ENCODE measurements at regions not wholly inside any gene's neighbourhood (a gene's known extent, or its start where the extent isn't known, plus 50 kb on each side); places are given as distances from the start of the nearest gene placed in this dataset.
"Not testable (repeated sequence)": the region's sequence is repeated elsewhere in the genome, so short reads cannot be mapped to it uniquely, and the experiment has no call there.

DNA sequence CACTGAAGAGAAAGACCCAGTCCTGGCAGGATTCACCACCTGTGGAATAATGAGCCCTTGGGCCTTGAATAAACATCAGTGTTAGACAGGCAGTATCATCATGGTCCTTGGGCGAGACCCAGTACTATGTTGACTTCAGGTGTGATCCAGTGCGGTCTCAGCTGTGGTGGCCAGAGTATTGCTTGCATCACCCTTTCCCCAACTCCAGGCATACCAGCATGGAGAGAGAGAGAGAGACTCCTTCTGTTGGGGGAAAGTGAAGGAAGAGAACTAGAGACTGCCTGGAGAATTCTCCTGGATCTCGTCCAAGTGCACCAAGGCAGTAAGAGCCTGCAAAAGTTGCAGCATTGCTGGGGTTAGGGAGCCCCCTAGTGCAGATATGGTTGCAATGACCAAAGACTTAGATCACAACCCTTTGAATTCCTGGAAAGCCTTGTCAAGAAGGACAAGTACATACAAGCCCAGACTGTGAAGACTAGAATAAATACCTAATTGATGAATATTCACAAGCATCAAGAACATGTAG is 61.1 kb upstream of the VAMP7 start:
- peak; percentile 53 for DNase-seq (ENCODE audit: low read depth)

DNA sequence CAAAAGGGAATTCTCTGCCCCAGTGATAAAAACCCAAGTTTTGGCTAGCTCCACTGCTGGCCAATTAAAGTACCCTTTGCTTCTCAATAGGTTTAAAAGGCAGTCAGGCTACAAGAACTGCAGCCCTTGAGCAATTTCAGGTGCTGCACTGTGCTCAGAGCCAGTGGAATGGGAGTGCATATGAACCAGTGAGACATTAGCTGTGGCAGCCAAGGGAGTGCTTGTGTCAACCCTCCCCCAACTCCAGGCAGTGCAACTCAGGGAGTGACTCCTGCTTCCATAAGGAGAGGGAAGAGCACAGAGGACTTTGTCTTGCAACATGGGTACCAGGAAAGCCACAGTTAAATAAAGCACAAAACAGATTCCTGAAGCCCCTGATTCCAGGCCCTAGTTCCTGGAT is 61.6 kb upstream of the VAMP7 start:
- DNase-seq (ENCODE audit: low read depth): no peak

DNA sequence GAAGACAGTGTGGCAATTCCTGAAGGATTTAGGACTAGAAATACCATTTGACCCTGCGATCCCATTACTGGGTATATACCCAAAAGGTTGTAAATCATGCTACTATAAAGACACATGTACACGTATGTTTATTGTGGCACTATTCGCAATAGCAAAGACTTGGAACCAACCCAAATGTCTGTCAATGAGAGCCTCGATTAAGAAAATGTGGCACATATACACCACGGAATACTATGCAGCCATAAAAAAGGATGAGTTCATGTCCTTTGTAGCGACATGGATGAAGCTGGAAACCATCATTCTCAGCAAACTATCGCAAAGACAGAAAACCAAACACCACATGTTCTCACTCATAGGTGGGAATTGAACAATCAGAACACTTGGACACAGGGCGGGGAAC is 66.8 kb upstream of the VAMP7 start:
- not testable (repeated sequence) for DNase-seq (ENCODE audit: low read depth)

DNA sequence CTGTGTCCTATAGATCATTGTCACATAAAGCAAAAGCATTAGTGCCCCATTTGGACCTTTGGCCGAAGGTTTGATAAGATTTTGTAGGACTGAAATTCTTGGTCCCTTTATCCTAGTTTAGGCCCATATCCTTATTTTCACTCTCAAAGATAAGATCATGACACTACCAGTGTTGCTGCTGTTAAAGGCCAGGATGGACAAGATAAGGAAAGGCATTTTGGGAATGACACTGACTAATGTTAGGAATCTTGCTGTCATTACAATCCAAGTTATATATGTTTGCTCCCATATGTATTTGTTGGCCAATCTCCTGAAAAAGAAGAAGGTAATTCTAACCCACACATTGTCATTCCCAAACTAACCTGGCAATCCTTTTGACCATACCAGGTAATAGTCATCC is 101.3 kb upstream of the VAMP7 start:
- no peak for DNase-seq (ENCODE audit: low read depth)

DNA sequence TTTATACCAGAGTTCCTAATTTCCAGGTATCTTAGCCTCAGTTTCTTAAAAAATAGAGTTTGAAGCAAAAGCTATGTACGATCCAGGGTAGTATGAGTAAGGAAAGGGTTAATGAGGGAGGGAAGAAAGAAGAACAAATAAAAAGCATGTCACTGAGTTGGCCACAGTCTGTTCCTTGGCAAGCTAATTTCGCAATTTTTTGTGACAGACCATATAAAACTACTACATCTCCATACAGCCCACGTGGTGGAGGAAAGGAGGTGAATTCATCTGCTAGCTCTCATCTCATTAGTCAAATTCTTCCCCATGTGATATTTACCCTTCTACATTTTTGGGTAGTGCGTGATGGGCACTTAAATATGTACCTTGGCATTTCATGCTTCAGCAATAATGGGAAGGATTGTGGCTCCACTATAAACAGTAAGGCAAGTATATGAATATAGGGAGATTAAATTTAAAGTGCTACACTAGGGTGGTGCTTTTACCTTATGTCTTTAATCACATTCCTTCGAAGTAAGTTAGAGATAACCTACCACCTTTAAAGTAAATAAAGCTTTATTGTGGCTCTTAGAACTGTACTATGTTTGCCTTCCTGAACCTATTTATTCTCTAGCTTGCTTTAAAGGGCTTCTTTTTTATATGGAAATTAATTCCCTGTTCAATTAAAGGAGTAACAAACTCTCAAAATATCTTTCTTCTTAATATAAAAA is 102.1 kb upstream of the VAMP7 start:
- no peak for DNase-seq (ENCODE audit: low read depth)

DNA sequence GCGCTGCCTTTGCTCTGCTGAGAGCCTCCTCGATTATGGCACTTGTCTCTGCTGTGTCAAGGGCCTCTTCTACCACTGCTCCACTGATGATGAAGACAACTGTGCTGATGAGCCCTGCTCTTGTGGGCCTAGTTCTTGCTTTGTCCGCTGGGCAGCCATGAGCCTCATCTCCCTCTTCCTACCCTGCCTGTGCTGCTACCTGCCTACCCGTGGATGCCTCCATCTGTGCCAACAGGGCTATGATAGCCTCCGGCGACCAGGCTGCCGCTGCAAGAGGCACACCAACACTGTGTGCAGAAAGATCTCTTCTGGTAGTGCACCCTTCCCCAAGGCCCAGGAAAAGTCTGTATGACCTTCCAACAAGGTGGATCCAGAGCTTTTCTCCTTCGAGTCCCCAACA is 106.8 kb upstream of the VAMP7 start:
- DNase-seq (ENCODE audit: low read depth): no peak

DNA sequence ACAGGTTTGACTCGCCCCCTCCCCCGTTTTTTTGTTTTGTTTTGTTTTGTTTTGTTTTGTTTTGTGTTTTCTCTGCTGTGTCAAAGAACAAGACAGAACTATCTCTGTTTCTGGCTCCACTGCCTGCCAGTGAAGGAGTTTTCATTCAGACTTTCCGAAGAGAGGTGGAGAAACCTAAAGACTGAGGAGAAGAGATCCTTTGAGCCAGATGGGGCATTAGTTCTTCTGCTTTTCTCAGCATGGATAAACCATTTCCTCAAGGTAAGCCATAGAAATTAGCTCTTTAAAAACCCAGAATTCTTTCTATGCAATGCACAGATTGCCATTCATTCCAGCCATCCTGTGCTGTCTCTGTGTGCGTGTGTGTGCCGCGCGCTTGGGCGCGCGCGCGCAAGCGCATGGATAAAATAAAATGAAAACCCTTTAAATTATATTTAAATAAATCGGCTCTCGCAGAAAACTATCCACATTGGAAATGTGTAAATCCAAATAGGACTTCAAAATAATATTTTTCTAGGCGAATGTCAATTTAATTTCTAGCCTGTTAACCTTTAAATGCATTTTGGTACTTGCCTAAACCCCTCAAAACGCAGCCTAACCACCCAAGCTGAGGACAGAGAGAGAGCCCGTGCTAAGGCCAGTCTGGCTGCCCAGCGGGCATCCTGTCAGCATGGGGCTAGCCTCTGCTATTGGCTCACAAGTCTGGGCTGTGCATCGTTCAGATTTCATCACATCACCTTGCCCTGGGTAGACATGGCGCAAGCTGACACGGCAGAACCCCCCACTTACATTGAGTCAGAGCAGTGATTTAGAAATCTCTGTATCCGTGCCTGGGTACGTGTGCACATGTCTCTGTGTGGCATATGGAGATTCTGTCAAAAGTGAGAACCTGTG is 113.0 kb upstream of the VAMP7 start:
- DNase-seq (ENCODE audit: low read depth): no peak

DNA sequence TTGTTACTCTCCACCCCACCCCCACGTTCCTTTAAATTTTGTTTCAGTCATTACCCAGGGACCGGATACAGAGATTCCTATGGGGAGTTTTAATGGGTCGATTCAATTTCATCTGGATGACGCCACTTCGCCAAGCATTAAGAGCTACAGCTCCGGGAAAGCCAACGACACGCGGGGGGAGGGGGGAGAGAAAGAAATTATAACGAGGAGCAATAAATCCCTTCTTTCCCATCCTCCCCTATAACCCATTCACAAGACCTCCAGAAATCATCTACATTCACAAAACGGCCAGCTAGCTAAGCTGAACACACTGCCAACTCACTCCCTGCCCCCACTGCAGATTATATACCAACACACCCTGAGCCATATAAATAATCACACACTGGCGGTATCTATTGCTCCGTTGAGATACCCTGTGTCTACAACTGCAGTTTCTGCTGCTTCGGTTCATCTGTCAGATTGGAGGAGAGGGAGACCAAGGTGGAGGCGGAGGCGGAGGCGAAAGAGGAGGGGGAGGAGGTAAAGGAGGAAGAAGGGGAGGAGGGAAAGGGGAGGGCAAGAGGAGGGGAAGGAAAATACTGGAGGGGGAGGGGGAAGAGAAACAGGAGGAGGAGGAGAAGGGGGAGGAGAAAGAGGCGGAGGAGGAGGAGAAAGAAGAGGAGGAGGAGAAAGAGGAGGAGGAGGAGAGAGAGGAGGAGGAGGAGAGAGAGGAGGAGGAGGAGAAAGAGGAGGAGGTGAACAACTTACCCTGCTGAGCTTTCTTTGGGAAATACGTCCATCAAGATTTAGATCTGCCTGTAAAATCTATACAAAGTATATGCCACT is 113.9 kb upstream of the VAMP7 start:
- peak; percentile 50 for DNase-seq (ENCODE audit: low read depth)

DNA sequence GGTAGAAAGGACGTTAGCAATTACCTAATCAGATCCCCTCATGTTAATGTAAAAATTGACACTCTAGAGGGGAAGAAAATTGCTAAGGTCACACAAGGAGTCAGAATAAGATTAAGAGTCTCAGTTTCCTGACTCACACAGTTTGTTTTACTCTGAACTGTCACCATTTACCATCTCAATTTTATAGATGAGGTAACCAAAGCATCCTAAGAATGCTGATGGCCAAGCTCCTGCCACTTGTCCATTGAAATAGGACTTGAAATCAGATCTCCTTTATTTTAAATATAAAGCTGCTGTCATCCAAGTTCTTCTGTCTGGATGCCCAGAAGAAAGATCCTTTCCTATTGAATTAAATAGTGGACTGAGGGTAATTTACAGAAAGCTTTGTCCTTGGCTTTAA is 114.8 kb upstream of the VAMP7 start:
- no peak for DNase-seq (ENCODE audit: low read depth)

DNA sequence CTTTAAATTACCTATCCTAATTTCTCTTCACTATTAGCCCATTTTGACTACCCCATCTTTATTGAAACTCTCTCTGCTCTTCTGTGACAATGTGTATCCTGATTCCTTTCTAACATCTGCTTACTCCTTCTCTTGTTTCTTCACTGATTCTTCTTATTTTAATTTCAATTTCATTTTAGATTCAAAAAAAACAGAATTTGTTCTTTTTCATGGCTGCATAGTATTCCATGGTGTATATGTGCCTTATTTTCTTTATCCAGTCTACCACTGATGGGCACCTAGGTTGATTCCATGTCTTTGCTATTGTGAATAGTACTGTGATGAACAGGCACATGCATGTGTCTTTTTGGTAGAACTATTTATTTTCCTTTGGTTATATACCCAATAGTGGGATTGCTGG is 120.0 kb upstream of the VAMP7 start:
- no peak for DNase-seq (ENCODE audit: low read depth)

DNA sequence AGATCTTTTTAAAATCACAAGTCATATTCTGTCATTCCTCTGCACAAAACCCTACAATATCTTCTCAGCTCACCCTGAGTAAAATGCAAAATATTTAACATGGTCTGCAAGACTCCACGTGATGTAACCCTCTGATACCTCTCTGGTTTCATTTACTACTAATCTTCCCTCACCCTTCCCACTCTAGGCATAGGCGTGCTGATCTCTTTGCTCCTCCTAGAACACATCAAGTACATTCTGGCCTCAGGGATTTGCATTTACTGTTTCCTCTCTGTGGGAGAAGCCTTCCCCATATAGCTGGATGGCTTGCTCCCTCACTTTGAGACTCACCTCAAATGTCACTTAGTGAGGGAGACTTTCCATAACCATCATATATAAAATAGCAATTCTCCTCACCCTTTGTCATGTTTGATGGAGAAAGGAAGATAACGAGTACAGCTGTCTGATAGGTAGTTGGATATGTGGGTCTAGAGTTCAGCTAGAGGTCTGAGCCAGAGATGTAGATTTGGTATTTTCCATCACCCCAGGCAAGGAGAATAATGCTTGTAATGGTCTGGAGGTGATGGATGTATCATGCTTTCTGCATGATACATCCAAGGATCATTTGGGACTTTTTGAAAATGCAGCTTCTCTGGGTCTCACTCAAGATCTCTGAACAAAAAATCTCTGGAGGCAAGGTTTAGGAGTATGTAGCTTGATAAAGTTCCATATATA is 123.9 kb upstream of the VAMP7 start:
- no peak for DNase-seq (ENCODE audit: low read depth)

DNA sequence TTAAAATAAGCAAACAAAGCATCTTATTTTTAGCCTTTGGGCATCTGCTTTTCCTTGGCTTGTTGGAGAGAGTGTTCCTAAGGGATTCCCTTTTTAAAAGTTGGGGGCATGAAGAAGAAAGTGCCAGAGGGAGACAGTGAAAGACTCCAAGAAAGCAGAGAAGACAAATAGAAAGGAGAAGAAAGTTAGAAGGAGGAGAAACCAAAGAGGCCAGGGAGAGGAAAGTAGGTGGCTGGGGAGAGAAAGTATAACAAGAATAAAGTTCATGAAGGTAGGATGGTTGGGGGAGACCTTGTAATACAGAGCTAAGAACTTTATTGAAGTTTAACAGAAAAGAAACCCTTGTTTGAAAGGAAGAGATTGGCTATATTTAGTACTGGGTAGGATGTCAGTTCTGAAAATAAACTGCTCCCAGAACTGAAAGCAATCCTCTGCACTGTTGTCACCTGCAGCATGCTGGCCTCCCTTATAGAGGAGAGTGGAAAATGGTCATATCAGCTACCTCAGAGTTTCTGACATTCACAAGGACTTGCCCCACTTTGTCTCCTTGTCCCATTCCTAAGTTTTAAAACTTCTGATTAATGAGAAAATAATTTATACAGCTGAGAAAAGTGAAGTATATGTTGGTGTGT is 125.3 kb upstream of the VAMP7 start:
- DNase-seq (ENCODE audit: low read depth): no peak

DNA sequence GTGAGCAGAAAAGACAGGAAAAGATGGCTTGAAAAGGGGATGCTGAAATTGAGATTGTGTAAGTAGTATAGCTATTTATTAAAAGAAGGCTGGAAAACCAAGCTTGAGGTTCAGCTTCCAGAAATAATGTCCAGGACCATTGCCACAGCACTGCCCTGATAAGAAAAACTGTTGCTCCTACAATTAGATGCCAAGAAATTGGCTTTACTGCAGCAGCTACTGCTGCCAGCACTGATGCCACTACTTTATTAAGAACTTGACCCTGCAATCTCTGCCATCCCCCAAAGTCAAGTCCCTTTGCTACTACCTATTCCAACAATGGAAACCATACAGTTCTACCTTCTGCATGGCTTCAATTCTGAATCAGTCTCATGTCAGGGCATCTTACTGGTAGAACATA is 130.0 kb upstream of the VAMP7 start:
- DNase-seq (ENCODE audit: low read depth): no peak

DNA sequence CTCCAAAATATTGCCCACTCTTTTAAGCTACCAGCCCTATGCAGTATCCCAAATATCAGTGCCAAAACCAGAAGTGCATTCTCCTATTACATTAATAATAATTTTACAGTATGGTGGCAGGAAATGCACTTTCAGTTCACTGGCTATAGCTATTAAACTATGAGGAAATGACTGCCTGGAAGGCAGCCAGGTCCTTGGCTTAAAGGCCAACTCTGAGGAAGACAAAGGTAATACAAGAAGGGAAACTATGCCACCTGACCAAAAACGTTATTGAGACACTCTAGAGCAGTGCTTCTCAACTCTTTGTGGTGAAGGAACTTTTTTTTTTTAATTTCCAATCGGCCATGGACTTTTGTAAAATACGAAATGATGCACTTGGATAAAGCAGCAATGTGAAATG is 133.6 kb upstream of the VAMP7 start:
- no peak for DNase-seq (ENCODE audit: low read depth)

DNA sequence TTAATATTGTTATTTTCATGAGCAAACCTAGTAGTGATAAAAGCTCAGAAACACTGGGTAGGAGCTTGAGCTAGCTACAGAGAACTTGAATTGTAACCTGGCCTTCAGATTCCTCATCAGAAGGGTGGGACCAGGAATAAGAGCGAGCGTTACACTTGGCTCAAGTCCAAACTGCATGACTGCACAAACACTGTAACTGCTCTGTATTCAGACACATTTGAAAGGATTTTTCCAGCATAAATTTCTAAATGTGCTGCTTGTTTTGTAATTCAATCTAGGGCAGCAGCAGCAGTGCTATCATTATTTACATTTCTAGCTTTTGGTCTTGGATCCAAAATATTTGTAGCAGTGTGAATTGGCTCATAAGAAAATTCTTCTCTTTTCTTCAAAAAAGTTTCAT is 133.0 kb upstream of the TMLHE start:
- DNase-seq (ENCODE audit: low read depth): no peak

DNA sequence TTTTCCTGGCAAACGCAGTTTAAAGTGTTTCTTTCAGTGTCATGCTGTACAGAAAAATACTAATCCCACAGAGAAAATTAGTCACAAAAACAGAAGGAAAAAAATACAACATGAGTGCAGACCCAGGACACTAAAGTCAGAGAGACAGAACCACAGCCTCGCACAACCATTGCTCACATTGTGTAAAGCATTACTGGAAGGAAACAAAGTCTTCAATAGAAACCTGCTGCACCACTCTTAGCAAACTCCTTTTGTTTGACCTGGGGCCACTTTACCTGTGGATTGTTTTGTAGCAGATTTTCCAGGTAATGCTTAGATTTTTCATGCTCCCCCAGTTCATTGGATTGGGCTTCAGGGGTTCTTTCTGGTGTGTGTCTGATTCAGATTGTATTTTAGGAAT is 131.8 kb upstream of the TMLHE start:
- no peak for DNase-seq (ENCODE audit: low read depth)

DNA sequence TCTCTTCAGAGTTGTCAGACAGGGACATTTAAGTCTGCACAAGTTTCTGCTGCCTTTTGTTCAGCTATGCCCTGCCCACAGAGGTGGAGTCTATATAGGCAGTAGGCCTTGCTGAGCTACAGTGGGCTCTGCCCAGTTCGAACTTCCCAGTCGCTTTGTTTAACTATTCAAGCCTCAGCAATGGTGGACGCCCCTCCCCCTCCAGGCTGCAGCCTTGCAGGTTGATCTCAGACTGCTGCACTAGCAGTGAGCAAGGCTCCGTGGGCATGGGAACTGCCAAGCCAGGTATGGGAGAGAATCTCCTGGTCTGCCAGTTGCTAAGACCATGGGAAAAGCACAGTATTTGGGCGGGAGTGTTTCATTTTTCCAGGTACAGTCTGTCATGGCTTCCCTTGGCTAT is 115.6 kb upstream of the TMLHE start:
- not testable (repeated sequence) for DNase-seq (ENCODE audit: low read depth)

DNA sequence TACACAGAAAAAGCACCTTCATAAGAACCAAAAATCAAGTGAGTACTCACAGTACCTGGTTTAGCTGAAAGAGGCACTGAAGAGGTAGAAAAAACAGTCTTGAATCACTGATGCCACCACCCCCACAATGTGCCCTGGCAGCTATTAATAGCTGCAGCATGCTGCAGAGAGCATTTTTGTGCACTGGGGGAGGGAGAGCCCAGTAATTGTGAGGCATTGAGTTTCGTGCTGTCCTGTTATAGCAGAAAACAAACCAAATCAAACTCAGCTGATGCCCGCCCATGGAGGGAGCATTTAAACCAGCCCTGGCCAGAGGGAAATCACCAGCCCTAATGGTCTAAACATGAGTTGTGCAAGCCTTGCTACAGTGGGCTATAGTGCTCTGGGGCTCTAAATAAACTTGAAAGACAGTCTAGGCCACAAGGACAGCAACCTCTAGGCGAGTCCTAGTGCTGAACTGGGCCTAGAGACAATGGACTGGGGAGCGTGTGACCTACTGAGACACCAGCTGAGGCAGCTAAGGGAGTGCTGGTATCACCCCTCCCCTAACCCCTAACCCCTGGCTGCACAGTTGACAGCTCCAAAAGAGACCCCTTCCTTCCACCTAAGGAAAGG is 106.3 kb upstream of the TMLHE start:
- DNase-seq (ENCODE audit: low read depth): no peak

DNA sequence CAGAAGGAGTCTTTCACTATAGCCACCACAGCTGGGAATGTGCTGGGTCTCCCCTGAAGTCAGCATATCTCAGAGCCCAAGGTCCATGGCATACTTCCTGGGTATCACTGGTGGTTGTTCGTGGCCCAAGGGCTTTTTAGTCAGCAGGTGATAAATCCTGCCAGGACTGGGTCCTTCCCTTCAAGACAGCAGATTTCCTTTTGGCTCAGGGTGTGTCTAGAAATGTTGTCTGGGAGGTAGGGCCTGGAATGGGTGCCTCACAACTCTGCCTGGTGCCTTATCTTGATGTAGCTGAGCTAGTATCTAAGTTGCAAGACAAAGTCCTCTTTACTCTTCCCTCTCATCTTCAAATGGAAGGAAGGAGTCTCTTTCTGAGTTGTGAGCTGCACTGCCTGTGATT is 102.4 kb upstream of the TMLHE start:
- DNase-seq (ENCODE audit: low read depth): no peak

DNA sequence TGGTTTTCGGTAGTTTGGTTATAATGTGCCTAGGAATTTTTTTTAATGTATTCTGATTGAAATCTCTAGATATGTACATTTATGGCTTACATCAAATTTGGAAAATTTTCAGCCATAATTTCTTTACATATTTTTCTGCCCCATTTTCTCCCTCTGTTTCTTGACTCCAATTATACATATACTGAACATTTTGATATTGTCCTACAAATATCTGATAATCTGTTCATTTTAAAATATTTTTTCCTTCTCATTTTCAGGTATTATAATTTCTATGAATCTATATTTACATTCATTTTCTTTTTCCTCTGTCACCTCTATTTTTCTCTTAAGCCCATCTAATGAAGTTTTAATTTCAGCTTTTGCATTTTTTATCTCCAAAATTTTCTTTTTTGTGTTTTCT is 82.7 kb upstream of the TMLHE start:
- no peak for DNase-seq (ENCODE audit: low read depth)

DNA sequence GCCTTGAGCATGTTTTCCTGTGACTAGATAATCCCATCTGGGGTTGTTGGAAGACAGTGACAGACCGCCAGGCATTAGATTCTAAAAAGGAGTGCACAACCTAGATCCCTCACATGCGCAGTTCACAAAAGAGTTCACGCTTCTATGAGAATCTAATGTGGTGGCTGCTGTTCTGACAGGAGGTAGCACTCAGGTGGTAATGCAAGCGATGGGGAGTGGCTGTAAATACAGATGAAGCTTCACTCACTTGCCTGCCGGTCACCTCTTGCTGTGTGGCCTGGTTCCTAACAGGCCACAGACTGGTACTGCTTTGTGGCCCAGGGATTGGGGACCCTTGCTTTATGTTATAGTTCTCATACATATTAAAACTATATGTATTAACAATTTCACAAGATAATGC is 81.9 kb upstream of the TMLHE start:
- no peak for DNase-seq (ENCODE audit: low read depth)
